ENCODE measurements at regions not wholly inside any gene's neighbourhood (a gene's known extent, or its start where the extent isn't known, plus 50 kb on each side); places are given as distances from the start of the nearest gene placed in this dataset.

- TF ChIP-seq CTCF (IDR thresholded peaks at IDR 0.05; ENCODE audit: low read depth, low read length, poor library complexity, severe bottlenecking): no peak
- no peak for TF ChIP-seq EZH2phosphoT487 (IDR thresholded peaks at IDR 0.05; ENCODE audit: borderline replicate concordance, low read length)
- Histone ChIP-seq H3K4me1 (ENCODE audit: control insufficient read depth, low read length) (peaks cover 16% of the 10 kb centered on the region), H3K4me3 (ENCODE audit: low read length) (no peak overlapping the region), H4K20me1 (ENCODE audit: control insufficient read depth, insufficient read depth, low read depth, low read length) (no peaks in the 10 kb centered on the region), H3K36me3 (ENCODE audit: control insufficient read depth, low read length) (no peaks in the 10 kb centered on the region), H3K79me2 (ENCODE audit: control insufficient read depth, low read length) (no peaks in the 10 kb centered on the region), H3K4me2 (ENCODE audit: low read length) (no peak overlapping the region), H3K9me3 (ENCODE audit: control insufficient read depth, insufficient read depth, low read length) (peaks cover 30% of the 10 kb centered on the region), H3K27me3 (ENCODE audit: control insufficient read depth, low read length) (no peaks in the 10 kb centered on the region), H3K27ac (ENCODE audit: low read depth, low read length) (no peak overlapping the region), H3K9me2 (replicated peaks; ENCODE audit: control insufficient read depth, low read length) (no peaks in the 10 kb centered on the region), H3F3A (ENCODE audit: control insufficient read depth, insufficient read depth) (peaks cover 3% of the 10 kb centered on the region; the same call in 1 of the 2 replicates)
Measured at GRCh38 chr12:89786177-89786810, 77.7 kb upstream of the ATP2B1 start.

- Histone ChIP-seq H3K4me3 (ENCODE audit: low read length) (no peak overlapping the region), H3K4me2 (ENCODE audit: low read length) (no peak overlapping the region), H3K27ac (ENCODE audit: low read depth, low read length) (no peak overlapping the region)
Measured at GRCh38 chr12:89783359-89784060, 74.9 kb upstream of the ATP2B1 start.

GRCh38 chr12:89782807-89783206, 74.2 kb upstream of the ATP2B1 start:
- Histone ChIP-seq H3K4me1 (ENCODE audit: control insufficient read depth, low read length) (no peaks in the 10 kb centered on the region; the same call in 1 of the 2 replicates), H3K36me3 (ENCODE audit: control insufficient read depth, low read length) (no peaks in the 10 kb centered on the region), H3K4me2 (ENCODE audit: low read length) (no peak overlapping the region), H4K20me1 (ENCODE audit: control insufficient read depth, insufficient read depth, low read depth, low read length) (no peaks in the 10 kb centered on the region), H3K27ac (ENCODE audit: low read depth, low read length) (no peak overlapping the region), H3F3A (ENCODE audit: control insufficient read depth, insufficient read depth) (no peaks in the 10 kb centered on the region), H3K79me2 (ENCODE audit: control insufficient read depth, low read length) (no peaks in the 10 kb centered on the region), H3K9me2 (replicated peaks; ENCODE audit: control insufficient read depth, low read length) (no peaks in the 10 kb centered on the region), H3K4me3 (ENCODE audit: low read length) (no peak overlapping the region), H3K9me3 (ENCODE audit: control insufficient read depth, insufficient read depth, low read length) (peaks cover 25% of the 10 kb centered on the region), H3K27me3 (ENCODE audit: control insufficient read depth, low read length) (no peaks in the 10 kb centered on the region)
- TF ChIP-seq CTCF (IDR thresholded peaks at IDR 0.05; ENCODE audit: low read depth, low read length, poor library complexity, severe bottlenecking) (no peak), EZH2phosphoT487 (IDR thresholded peaks at IDR 0.05; ENCODE audit: borderline replicate concordance, low read length) (no peak)

More at GRCh38 chr12:89783359-89784060, 74.9 kb upstream of the ATP2B1 start:
- TF ChIP-seq CTCF (IDR thresholded peaks at IDR 0.05; ENCODE audit: low read depth, low read length, poor library complexity, severe bottlenecking) (no peak), EZH2phosphoT487 (IDR thresholded peaks at IDR 0.05; ENCODE audit: borderline replicate concordance, low read length) (no peak)
- H3K9me3 ChIP-seq (ENCODE audit: control insufficient read depth, insufficient read depth, low read length): peaks cover 30% of the 10 kb centered on the region
- no peaks in the 10 kb centered on the region for H3K9me2 ChIP-seq (replicated peaks; ENCODE audit: control insufficient read depth, low read length)
- H3K79me2 ChIP-seq (ENCODE audit: control insufficient read depth, low read length): no peaks in the 10 kb centered on the region
- no peaks in the 10 kb centered on the region for H3K36me3 ChIP-seq (ENCODE audit: control insufficient read depth, low read length)
- no peaks in the 10 kb centered on the region for H4K20me1 ChIP-seq (ENCODE audit: control insufficient read depth, insufficient read depth, low read depth, low read length)
- H3K27me3 ChIP-seq (ENCODE audit: control insufficient read depth, low read length): no peaks in the 10 kb centered on the region
- no peaks in the 10 kb centered on the region for H3F3A ChIP-seq (ENCODE audit: control insufficient read depth, insufficient read depth)
- no peaks in the 10 kb centered on the region; the same call in 1 of the 2 replicates for H3K4me1 ChIP-seq (ENCODE audit: control insufficient read depth, low read length)
